ENCODE measurements at regions not wholly inside any gene's neighbourhood (a gene's known extent, or its start where the extent isn't known, plus 50 kb on each side); places are given as distances from the start of the nearest gene placed in this dataset.

DNA sequence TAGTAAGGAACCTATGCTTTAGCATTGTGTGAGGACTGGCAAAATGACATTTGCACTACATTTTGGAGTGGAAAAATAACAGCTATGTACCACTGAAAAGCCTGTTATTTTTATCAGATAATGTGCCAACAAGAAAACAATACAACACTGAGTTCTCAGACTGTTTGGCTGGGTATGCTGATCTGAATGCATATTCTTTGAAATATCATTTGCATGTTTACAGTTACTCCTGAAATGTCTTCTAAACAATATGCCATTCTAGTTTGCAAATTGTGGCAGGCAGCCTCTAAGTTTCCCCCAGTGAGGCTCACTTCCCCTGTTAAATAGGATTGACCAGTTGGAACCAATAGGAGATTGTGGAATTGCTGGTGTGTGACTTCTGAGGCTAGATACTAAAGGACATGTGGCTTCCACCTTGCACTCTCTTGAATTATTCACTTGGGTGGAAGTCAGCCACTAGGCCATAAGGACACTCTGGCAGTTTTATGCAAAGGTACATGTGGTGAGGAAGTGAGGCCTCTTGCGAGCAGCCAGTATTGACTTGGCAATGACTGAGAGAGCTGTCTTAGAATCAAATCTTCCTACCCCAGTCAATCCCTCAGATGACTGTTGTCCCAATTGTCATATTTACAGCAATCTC is 250.4 kb upstream of the PCSK5 start:
- in situ Hi-C loops (cut with MboI; ENCODE audit: low sequenced_read_pairs, unreplicated experiment), result no loop called here
- TF ChIP-seq, protein P1, sequence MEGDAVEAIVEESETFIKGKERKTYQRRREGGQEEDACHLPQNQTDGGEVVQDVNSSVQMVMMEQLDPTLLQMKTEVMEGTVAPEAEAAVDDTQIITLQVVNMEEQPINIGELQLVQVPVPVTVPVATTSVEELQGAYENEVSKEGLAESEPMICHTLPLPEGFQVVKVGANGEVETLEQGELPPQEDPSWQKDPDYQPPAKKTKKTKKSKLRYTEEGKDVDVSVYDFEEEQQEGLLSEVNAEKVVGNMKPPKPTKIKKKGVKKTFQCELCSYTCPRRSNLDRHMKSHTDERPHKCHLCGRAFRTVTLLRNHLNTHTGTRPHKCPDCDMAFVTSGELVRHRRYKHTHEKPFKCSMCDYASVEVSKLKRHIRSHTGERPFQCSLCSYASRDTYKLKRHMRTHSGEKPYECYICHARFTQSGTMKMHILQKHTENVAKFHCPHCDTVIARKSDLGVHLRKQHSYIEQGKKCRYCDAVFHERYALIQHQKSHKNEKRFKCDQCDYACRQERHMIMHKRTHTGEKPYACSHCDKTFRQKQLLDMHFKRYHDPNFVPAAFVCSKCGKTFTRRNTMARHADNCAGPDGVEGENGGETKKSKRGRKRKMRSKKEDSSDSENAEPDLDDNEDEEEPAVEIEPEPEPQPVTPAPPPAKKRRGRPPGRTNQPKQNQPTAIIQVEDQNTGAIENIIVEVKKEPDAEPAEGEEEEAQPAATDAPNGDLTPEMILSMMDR (IDR thresholded peaks at IDR 0.05; ENCODE audit: borderline replicate concordance, control extremely low read depth, extremely low read depth, insufficient read depth, missing control alignments), result no peak
- DNase-seq (ENCODE audit: low spot score), result no peak

DNA sequence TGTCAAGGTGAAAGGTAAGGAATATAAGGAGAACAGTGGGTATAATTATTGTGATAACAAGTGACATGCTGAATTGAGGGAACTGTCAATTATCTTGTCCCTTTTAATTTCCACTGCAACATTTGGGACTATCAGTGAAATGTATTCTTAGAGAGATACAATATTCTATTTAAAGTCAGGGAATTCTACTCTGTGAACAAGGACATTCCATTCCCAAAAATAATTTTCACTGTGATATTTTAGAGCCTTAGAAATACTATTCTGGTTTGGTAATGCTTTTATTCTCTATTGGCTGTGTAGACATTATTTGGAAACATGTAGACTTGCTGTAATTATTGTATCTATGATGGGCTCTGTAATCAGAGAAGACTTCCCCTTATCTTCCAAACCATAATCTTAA is 248.0 kb upstream of the PCSK5 start:
- in situ Hi-C loops (cut with MboI; ENCODE audit: low sequenced_read_pairs, unreplicated experiment), result no loop called here
- TF ChIP-seq, protein P1 (IDR thresholded peaks at IDR 0.05; ENCODE audit: borderline replicate concordance, control extremely low read depth, extremely low read depth, insufficient read depth, missing control alignments), result no peak
- DNase-seq (ENCODE audit: low spot score), result no peak

DNA sequence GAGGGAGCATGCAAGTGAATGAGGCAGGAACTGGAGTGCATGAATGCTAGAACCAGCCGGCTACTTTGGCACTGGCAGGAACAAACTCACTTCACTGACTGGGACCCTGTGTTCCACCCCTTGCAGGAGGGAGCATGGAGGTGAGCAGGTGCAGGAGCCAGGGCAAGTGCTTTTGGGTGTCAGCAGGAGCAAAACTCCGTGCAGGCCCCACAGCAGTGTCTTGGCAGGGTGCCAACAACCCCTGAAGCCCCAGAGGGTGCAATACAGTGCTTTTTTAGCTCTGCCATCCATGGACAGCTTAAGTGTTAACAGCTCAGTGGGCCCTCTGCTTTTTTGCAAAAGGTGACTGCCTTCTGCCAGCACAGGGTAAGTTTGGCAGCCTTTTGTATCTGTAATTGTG is 245.8 kb upstream of the PCSK5 start:
- in situ Hi-C loops (cut with MboI; ENCODE audit: low sequenced_read_pairs, unreplicated experiment), result no loop called here
- DNase-seq (ENCODE audit: low spot score), result no peak
- TF ChIP-seq, protein P1 (IDR thresholded peaks at IDR 0.05; ENCODE audit: borderline replicate concordance, control extremely low read depth, extremely low read depth, insufficient read depth, missing control alignments), result no peak

DNA sequence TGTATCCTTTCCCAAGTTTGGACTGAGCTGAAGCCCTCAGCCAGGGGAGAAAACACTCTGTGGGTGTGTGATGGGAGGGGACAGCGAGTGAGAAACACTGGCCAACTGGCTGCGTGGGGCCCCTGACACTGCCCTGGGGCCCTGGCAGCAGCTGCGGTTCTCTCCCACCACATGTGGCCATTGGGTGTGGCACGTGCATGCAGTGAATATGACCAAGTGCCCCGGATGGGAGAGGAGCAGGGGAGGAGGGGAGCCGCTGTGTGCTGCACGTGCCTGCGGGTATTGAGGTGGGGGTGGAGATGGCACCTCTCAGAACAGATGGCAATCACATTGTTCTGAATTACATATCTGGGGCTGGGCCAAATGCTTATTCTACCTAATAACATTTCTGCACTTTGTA is 242.4 kb upstream of the PCSK5 start:
- in situ Hi-C loops (cut with MboI; ENCODE audit: low sequenced_read_pairs, unreplicated experiment), result no loop called here
- TF ChIP-seq, protein P1 (IDR thresholded peaks at IDR 0.05; ENCODE audit: borderline replicate concordance, control extremely low read depth, extremely low read depth, insufficient read depth, missing control alignments), result no peak
- DNase-seq (ENCODE audit: low spot score), result no peak

DNA sequence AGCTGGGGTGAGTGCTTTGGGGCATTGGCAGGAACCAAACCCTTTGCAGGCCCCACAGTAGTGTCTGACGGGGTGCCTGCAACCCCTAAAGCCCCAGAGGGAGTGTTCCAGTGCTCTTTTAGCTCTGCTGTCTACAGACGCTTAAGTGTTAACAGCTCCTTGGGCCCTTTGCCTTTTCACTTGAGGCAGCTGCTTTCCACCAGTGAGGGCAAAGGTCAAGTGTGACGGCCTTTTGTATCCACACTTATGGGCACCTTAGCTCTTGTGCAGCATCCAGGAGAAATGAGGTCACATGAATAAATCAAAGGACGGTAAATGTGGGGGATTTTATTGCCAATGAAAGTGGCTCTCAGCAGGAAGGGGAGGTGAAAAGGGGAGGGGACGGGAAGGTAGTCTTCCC is 241.4 kb upstream of the PCSK5 start:
- TF ChIP-seq, protein P1 (IDR thresholded peaks at IDR 0.05; ENCODE audit: borderline replicate concordance, control extremely low read depth, extremely low read depth, insufficient read depth, missing control alignments), result no peak
- in situ Hi-C loops (cut with MboI; ENCODE audit: low sequenced_read_pairs, unreplicated experiment), result no loop called here
- DNase-seq (ENCODE audit: low spot score), result no peak

DNA sequence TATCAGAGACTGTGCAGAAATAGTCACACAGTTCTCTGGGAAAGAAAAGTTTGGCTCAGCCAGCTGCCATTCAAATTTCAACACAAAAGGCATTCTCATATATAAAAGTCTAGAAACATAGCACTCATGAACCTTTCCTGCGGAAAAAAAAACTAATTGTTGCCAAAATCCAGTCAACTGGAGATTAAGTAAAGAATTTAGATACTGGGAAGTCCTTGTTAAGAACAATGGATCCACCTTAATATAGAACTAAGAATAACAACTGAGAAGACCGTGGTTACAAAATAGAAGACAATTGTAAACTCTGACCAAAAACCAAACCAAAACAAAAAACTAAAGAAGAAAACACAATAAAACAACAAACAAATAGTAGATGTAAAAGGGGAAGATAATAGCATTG is 238.8 kb upstream of the PCSK5 start:
- TF ChIP-seq, protein P1 (IDR thresholded peaks at IDR 0.05; ENCODE audit: borderline replicate concordance, control extremely low read depth, extremely low read depth, insufficient read depth, missing control alignments), result no peak
- in situ Hi-C loops (cut with MboI; ENCODE audit: low sequenced_read_pairs, unreplicated experiment), result no loop called here

More for the DNA sequence above, 238.8 kb upstream of the PCSK5 start:
- no peak for DNase-seq (ENCODE audit: low spot score)

All from GM13976 (cell line).